IMR-90 (cell line): ENCODE measurements at regions not wholly inside any gene's neighbourhood (a gene's known extent, or its start where the extent isn't known, plus 50 kb on each side); places are given as distances from the start of the nearest gene placed in this dataset.
A peak's percentile ranks its signal among the peaks of the same experiment; 100 is the strongest.

Experiments used
- ATAC-seq: fragments of 200-7000 bp; cut with Tn5 transposase; 2 replicates; pipeline ENCODE4 v1.9.1; 2020; ENCODE audit warnings: low read depth, mild to moderate bottlenecking, moderate library complexity
- BruUV-seq: library from RNA; stranded (reverse); fragments of 400-500 nt; replicated peaks from 2 replicates; lab custom pipeline; 2021; lab: Mats Ljungman, UMichigan
- CTCF ChIA-PET: fragments of 300-600 bp; formaldehyde crosslinking; extraction: SDS; loops from one replicate; lab custom pipeline; 2021; ENCODE audit warnings: antibody characterized with exemption; lab: Yijun Ruan, JAX
- POLR2A ChIA-PET: fragments of 300-600 bp; sonication (Branson Sonifier 250); formaldehyde crosslinking; loops from one replicate; lab custom pipeline; 2022; ENCODE audit warnings: antibody characterized with exemption; ENCODE audit not compliant: unreplicated experiment; lab: Charles Lee
- DNase-seq: peaks from one replicate; pipeline ENCODE4 v3.0.0; 2013
- H2AFZ ChIP-seq: replicated peaks from 2 replicates; pipeline ENCODE3; 2013; ENCODE audit warnings: low read length, mild to moderate bottlenecking; ENCODE audit not compliant: poor library complexity
- H2AK5ac ChIP-seq: 2 replicates; pipeline ENCODE4 v1.6.1; 2013; ENCODE audit warnings: low read depth, low read length, inconsistent platforms
- H2AK9ac ChIP-seq: replicated peaks from 2 replicates; pipeline ENCODE3; 2013; ENCODE audit warnings: mild to moderate bottlenecking, low read depth, low read length, moderate library complexity; ENCODE audit not compliant: poor library complexity
- H2BK120ac ChIP-seq: 2 replicates; pipeline ENCODE4 v1.6.1; 2013; ENCODE audit warnings: low read depth, low read length, inconsistent platforms
- H2BK15ac ChIP-seq: 3 replicates; pipeline ENCODE4 v1.6.1; 2013; ENCODE audit warnings: low read depth, low read length, inconsistent platforms
- H2BK20ac ChIP-seq: 2 replicates; pipeline ENCODE4 v1.6.1; 2013; ENCODE audit warnings: low read depth, mild to moderate bottlenecking, inconsistent platforms, low read length, moderate library complexity
- H2BK5ac ChIP-seq: 2 replicates; pipeline ENCODE4 v1.6.1; 2013; ENCODE audit warnings: mild to moderate bottlenecking, low read depth, low read length, inconsistent platforms; ENCODE audit not compliant: poor library complexity, severe bottlenecking
- H3K14ac ChIP-seq: replicated peaks from 2 replicates; pipeline ENCODE4 v1.6.1; 2013; ENCODE audit warnings: low read depth, low read length, inconsistent platforms
- H3K18ac ChIP-seq: 2 replicates; pipeline ENCODE4 v1.6.1; 2013; ENCODE audit warnings: low read depth, low read length, control low read depth
- H3K23ac ChIP-seq: 2 replicates; pipeline ENCODE4 v1.6.1; 2013; ENCODE audit warnings: low read depth, low read length, inconsistent platforms
- H3K27ac ChIP-seq: 2 replicates; pipeline ENCODE4 v1.5.1; 2013; ENCODE audit warnings: mild to moderate bottlenecking, control low read depth, low read length; ENCODE audit not compliant: insufficient read depth
- H3K27me3 ChIP-seq: 2 replicates; pipeline ENCODE4 v1.6.1; 2013; ENCODE audit warnings: low read length; ENCODE audit not compliant: control insufficient read depth, insufficient read depth
- H3K36me3 ChIP-seq: 2 replicates; pipeline ENCODE4 v1.6.1; 2013; ENCODE audit warnings: low read length, mixed read lengths; ENCODE audit not compliant: control insufficient read depth, insufficient read depth
- H3K4ac ChIP-seq: 2 replicates; pipeline ENCODE4 v1.6.1; 2013; ENCODE audit warnings: low read depth, low read length, inconsistent platforms
- H3K4me1 ChIP-seq: 2 replicates; pipeline ENCODE4 v1.6.1; 2013; ENCODE audit warnings: low read length, mixed read lengths; ENCODE audit not compliant: control insufficient read depth, insufficient read depth
- H3K4me2 ChIP-seq: 2 replicates; pipeline ENCODE4 v1.6.1; 2013; ENCODE audit warnings: low read depth, mild to moderate bottlenecking, control low read depth, low read length, moderate library complexity
- H3K4me3 ChIP-seq: 2 replicates; pipeline ENCODE4 v1.5.1; 2013; ENCODE audit warnings: low read depth, mild to moderate bottlenecking, control low read depth, low read length, moderate library complexity; ENCODE audit not compliant: insufficient read depth
- H3K56ac ChIP-seq: 2 replicates; pipeline ENCODE4 v1.6.1; 2013; ENCODE audit warnings: low read length, inconsistent platforms; ENCODE audit not compliant: insufficient read depth; ENCODE audit errors: extremely low read depth
- H3K79me1 ChIP-seq, 2 experiments: 2 replicates each; pipeline ENCODE4 v1.6.1; 2013; ENCODE audit warnings: low read length in 2 of 2, inconsistent platforms in 1 of 2, low read depth in 1 of 2
- H3K9ac ChIP-seq: 2 replicates; pipeline ENCODE4 v1.6.1; 2013; ENCODE audit warnings: low read depth, low read length, control low read depth
- H3K9me1 ChIP-seq: 2 replicates; pipeline ENCODE4 v1.6.1; 2013; ENCODE audit warnings: low read length, inconsistent platforms; ENCODE audit not compliant: insufficient read depth
- H3K9me3 ChIP-seq: 2 replicates; pipeline ENCODE4 v1.6.1; 2013; ENCODE audit warnings: low read length; ENCODE audit not compliant: control insufficient read depth, insufficient read depth
- H4K20me1 ChIP-seq: 2 replicates; pipeline ENCODE4 v1.6.1; 2013; ENCODE audit warnings: low read length, inconsistent platforms; ENCODE audit not compliant: insufficient read depth
- H4K5ac ChIP-seq: 2 replicates; pipeline ENCODE4 v1.6.1; 2013; ENCODE audit warnings: mild to moderate bottlenecking, low read depth, low read length, control low read depth
- H4K8ac ChIP-seq, 2 experiments: 2 replicates each; pipeline ENCODE4 v1.6.1; 2013; ENCODE audit warnings: low read depth in 2 of 2, low read length in 2 of 2, control low read depth in 1 of 2, inconsistent platforms in 1 of 2
- H4K91ac ChIP-seq: 2 replicates; pipeline ENCODE4 v1.6.1; 2013; ENCODE audit warnings: low read depth, low read length, inconsistent platforms; ENCODE audit not compliant: insufficient read depth
- BHLHE40 ChIP-seq: fragments of 150-350 bp; IDR thresholded peaks from 2 replicates; pipeline ENCODE4 v1.6.1; 2016; ENCODE audit warnings: mild to moderate bottlenecking, low read depth, low read length
- CEBPB ChIP-seq: IDR thresholded peaks from 2 replicates; pipeline ENCODE4 v1.6.1; 2012; ENCODE audit warnings: low read depth, low read length, improper control_type of control experiment
- CHD1 ChIP-seq: IDR thresholded peaks from 2 replicates; pipeline ENCODE4 v1.6.1; 2012; ENCODE audit warnings: low read depth, low read length, improper control_type of control experiment
- FOS ChIP-seq: fragments of 150-350 bp; IDR thresholded peaks from 2 replicates; pipeline ENCODE4 v1.6.1; 2016; ENCODE audit warnings: low read depth, low read length
- MAZ ChIP-seq: IDR thresholded peaks from 2 replicates; pipeline ENCODE4 v1.6.1; 2012; ENCODE audit warnings: low read depth, mild to moderate bottlenecking, low read length, improper control_type of control experiment, moderate library complexity, borderline replicate concordance
- MXI1 ChIP-seq: IDR thresholded peaks from 2 replicates; pipeline ENCODE4 v1.6.1; 2012; ENCODE audit warnings: low read depth, mild to moderate bottlenecking, low read length, moderate library complexity, borderline replicate concordance
- NFE2L2 ChIP-seq: fragments of 150-350 bp; IDR thresholded peaks from 2 replicates; pipeline ENCODE4 v1.6.1; 2016; ENCODE audit warnings: low read depth, mild to moderate bottlenecking, low read length
- POLR2A ChIP-seq: IDR thresholded peaks from 2 replicates; pipeline ENCODE4 v1.6.1; 2012; ENCODE audit warnings: mild to moderate bottlenecking, low read depth, low read length
- RAD21 ChIP-seq: IDR thresholded peaks from 2 replicates; pipeline ENCODE4 v1.6.1; 2012; ENCODE audit warnings: low read length, improper control_type of control experiment
- RFX5 ChIP-seq: IDR thresholded peaks from 2 replicates; pipeline ENCODE4 v1.8.0; 2012; ENCODE audit warnings: low read depth, mild to moderate bottlenecking, low read length, moderate library complexity
- SMC3 ChIP-seq: fragments of 150-350 bp; IDR thresholded peaks from 2 replicates; pipeline ENCODE4 v1.6.1; 2016; ENCODE audit warnings: low read depth, mild to moderate bottlenecking, antibody characterized with exemption, low read length, moderate library complexity
- WGBS, 2 experiments: methylation state at CpG; one replicate each; pipeline versions ENCODE4 v1.1.5 to v1.1.7; 2013; ENCODE audit warnings: missing lambda C conversion rate in 2 of 2; ENCODE audit not compliant: insufficient read length in 1 of 2; ENCODE audit errors: extremely low coverage in 2 of 2; 5-methylcytosine and 5-hydroxymethylcytosine counted together
- dilution Hi-C: fragments of 300-500 bp; cut with HindIII; formaldehyde crosslinking; loops from one replicate; pipeline ENCODE4 v1.14.3; 2018; ENCODE audit warnings: low sequenced_read_pairs; ENCODE audit not compliant: unreplicated experiment
- in situ Hi-C: fragments of 300-500 bp; cut with MboI; formaldehyde crosslinking; loops from 3 replicates; pipeline ENCODE4 v1.14.3; 2019; ENCODE audit warnings: low sequenced_read_pairs, inconsistent platforms, mixed read lengths
- intact Hi-C: fragments of 100-400 bp; cut with micrococcal nuclease; formaldehyde crosslinking; loops from 2 replicates; pipeline ENCODE4 v1.10.0; 2022
- TF ChIP-seq, protein P1 (sequence below): fragments of 150-350 bp; IDR thresholded peaks from 2 replicates; pipeline ENCODE4 v1.6.1; 2016; ENCODE audit warnings: low read depth, mild to moderate bottlenecking, low read length, moderate library complexity, borderline replicate concordance
- TF ChIP-seq, protein P2 (sequence below): conservative IDR thresholded peaks from 2 replicates; pipeline ENCODE4 v1.5.1; 2012; ENCODE audit warnings: mild to moderate bottlenecking, low read depth, low read length, improper control_type of control experiment

DNA sequence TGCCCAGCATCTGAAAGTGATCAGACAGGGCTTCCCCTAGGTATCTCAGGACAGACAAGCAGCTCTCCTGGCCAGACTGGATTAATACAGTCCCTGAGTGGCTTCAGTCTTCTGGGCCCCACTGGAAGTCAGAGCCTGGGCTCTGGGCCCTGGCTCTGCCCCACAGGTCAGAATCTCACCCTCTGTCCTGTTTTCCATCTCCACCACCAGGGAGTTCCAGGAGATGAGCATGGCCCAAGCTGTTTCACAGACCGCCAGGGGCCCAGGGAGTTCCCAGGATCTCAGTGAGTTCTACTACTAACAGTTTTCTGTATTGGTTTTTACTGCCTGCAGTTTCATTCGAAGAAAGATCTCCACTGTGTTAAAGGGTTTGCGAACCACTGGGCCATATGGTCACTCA, 131.5 kb downstream of the MEX3B start:
- POLR2A ChIA-PET = no interaction called here
- no peak for DNase-seq

More for the DNA sequence above, 131.5 kb downstream of the MEX3B start:
- H3K9me3 ChIP-seq = peaks cover 7% of the 10 kb centered on the region
- H3K18ac ChIP-seq = no peak overlapping the region; the same call in 1 of the 2 replicates
- peaks cover 7% of the 10 kb centered on the region; the same call in 1 of the 2 replicates for H3K9me1 ChIP-seq
- TF ChIP-seq MXI1 = no peak
- TF ChIP-seq BHLHE40 = no peak
- no peak for TF ChIP-seq RAD21
- no peak for TF ChIP-seq SMC3
- no peak for TF ChIP-seq CHD1
- no peak for TF ChIP-seq MAZ
- TF ChIP-seq, protein P1, sequence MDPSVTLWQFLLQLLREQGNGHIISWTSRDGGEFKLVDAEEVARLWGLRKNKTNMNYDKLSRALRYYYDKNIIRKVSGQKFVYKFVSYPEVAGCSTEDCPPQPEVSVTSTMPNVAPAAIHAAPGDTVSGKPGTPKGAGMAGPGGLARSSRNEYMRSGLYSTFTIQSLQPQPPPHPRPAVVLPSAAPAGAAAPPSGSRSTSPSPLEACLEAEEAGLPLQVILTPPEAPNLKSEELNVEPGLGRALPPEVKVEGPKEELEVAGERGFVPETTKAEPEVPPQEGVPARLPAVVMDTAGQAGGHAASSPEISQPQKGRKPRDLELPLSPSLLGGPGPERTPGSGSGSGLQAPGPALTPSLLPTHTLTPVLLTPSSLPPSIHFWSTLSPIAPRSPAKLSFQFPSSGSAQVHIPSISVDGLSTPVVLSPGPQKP = no peak
- TF ChIP-seq RFX5 = no peak
- no peak for TF ChIP-seq NFE2L2
- no peak for TF ChIP-seq FOS
- TF ChIP-seq POLR2A = no peak
- TF ChIP-seq, protein P2, sequence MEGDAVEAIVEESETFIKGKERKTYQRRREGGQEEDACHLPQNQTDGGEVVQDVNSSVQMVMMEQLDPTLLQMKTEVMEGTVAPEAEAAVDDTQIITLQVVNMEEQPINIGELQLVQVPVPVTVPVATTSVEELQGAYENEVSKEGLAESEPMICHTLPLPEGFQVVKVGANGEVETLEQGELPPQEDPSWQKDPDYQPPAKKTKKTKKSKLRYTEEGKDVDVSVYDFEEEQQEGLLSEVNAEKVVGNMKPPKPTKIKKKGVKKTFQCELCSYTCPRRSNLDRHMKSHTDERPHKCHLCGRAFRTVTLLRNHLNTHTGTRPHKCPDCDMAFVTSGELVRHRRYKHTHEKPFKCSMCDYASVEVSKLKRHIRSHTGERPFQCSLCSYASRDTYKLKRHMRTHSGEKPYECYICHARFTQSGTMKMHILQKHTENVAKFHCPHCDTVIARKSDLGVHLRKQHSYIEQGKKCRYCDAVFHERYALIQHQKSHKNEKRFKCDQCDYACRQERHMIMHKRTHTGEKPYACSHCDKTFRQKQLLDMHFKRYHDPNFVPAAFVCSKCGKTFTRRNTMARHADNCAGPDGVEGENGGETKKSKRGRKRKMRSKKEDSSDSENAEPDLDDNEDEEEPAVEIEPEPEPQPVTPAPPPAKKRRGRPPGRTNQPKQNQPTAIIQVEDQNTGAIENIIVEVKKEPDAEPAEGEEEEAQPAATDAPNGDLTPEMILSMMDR = no peak
- TF ChIP-seq CEBPB = no peak
- no peak overlapping the region for H4K8ac ChIP-seq
- H3K4me2 ChIP-seq = no peak overlapping the region
- CTCF ChIA-PET = no interaction called here
- 100% methylated on average over 1 of the region's 3 CpGs; no CpG with 5 or more reads in 1 of the 2 experiments for WGBS, 2 experiments
- no peak overlapping the region; the same call in 1 of the 2 replicates for H4K5ac ChIP-seq
- intact Hi-C loops (no loop called here), in situ Hi-C loops (no loop called here), dilution Hi-C loops (no loop called here)
- no peak overlapping the region for H3K56ac ChIP-seq
- H3K4ac ChIP-seq = no peak overlapping the region
- H2BK5ac ChIP-seq = no peak overlapping the region
- H3K4me1 ChIP-seq = peaks cover 17% of the 10 kb centered on the region
- H3K79me1 ChIP-seq = no peaks in the 10 kb centered on the region
- no peak overlapping the region for H2AK9ac ChIP-seq
- H2AK5ac ChIP-seq = no peak overlapping the region
- H3K36me3 ChIP-seq = no peaks in the 10 kb centered on the region
- no peak overlapping the region for H3K14ac ChIP-seq
- H3K9ac ChIP-seq = no peak overlapping the region
- no peak overlapping the region for H3K4me3 ChIP-seq
- BruUV-seq = no TSS peak
- H3K27me3 ChIP-seq = no peaks in the 10 kb centered on the region
- no peak overlapping the region for H3K27ac ChIP-seq
- H2BK20ac ChIP-seq = no peak overlapping the region
- no peak overlapping the region for H2BK15ac ChIP-seq
- H2AFZ ChIP-seq = peak overlapping the region; percentile 44
- no peak for ATAC-seq
- no peak overlapping the region for H3K23ac ChIP-seq
- H4K20me1 ChIP-seq = no peaks in the 10 kb centered on the region
- H4K91ac ChIP-seq = no peak overlapping the region
- peak overlapping the region; percentile 22; the same call in 1 of the 2 replicates for H2BK120ac ChIP-seq
